SW 1271 (cell line): ENCODE measurements at regions not wholly inside any gene's neighbourhood (a gene's known extent, or its start where the extent isn't known, plus 50 kb on each side); places are given as distances from the start of the nearest gene placed in this dataset.
"Not testable (repeated sequence)": the region's sequence is repeated elsewhere in the genome, so short reads cannot be mapped to it uniquely, and the experiment has no call there.

Experiments used
- DNase-seq, 2 experiments: peaks; one replicate each; lab custom pipeline; 2025; lab: John Stamatoyannopoulos, UW

DNA sequence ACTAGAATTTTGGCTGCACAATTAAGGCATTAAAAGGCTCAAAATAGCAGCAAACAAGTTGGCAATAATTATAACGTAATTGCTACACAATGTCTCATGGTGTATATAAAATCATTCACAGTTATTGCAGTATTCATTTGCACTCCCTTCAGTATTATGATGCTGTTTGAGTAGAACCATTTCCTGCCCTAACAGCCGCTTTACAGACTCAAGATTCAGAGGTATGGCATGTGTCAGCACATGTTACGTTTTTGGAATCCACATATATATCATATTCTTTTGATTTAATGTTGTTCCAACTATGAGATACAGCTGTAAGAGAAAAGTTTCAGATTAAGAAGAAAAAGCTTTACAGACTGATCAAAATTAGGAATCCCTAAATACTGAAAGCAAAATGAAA, 56.3 kb upstream of the NCKAP5 start:
- DNase-seq, result no peak

DNA sequence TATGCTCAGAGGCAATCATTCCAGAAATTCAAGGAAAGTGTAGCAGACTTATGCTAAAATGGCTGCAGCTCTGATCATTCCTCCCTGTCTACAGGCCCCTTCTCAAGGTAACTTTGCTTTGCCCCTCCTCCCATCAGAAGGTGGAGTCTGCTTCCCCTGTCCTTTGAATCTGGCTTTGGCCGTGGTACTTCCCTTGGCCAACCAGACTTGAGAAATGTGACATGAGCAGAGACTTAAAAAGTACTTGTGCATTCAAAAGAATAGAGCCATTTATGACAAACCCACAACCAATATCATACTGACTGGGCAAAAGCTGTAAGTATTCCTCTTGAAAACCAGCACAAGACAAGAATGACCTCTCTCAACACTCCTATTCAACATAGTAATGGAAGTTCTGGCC, 59.5 kb upstream of the NCKAP5 start:
- no peak for DNase-seq

- DNase-seq, result no peak
Measured at GRCh38 chr2:133633309-133633708, 65.0 kb upstream of the NCKAP5 start.

- no peak for DNase-seq
Measured at GRCh38 chr2:133633881-133634409, 65.7 kb upstream of the NCKAP5 start.

- DNase-seq, result no peak
Measured at GRCh38 chr2:133635131-133635530, 66.9 kb upstream of the NCKAP5 start.

DNA sequence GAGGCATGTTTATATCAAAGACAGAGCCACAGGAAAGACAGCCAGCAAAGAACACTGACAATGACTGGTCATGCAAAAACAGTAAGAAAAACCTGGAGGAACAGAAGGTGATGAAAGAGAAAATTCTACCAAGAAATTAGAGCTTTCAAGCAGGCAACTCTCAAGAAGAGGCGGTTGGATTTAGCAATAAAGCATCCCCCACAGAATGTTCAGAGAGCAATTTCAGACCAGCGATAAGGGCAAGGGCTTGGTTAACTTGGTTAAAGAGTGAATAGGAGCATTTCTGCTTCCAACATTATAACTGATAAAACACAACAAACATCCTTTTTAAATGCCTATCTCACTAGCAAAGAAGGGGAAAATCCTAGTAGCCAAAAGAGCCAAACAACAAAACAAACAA, 68.0 kb upstream of the NCKAP5 start:
- no peak for DNase-seq

- no peak for DNase-seq
Measured at GRCh38 chr2:133640103-133640502, 71.8 kb upstream of the NCKAP5 start.

DNA sequence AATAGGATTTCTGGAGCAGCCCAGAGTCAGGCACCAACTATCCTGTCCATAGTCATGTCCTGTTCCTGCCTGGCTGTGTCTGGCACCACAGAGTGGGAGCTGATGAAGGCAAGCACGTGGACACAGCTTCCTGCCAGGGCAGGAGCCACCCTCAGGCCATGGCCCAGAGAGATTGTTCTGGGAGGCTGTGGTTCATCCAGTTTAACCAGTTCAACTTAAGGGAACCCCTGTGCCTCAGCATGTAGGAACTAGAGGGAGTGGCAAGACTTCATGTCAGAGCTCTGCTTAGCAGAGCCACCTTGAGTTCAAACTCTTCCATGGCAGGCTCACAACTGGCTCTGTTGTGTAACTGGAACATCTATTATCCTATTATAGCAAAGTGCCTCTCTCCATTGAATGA, 73.2 kb upstream of the NCKAP5 start:
- DNase-seq, result peak in 1 of 2 experiments; percentile 7

DNA sequence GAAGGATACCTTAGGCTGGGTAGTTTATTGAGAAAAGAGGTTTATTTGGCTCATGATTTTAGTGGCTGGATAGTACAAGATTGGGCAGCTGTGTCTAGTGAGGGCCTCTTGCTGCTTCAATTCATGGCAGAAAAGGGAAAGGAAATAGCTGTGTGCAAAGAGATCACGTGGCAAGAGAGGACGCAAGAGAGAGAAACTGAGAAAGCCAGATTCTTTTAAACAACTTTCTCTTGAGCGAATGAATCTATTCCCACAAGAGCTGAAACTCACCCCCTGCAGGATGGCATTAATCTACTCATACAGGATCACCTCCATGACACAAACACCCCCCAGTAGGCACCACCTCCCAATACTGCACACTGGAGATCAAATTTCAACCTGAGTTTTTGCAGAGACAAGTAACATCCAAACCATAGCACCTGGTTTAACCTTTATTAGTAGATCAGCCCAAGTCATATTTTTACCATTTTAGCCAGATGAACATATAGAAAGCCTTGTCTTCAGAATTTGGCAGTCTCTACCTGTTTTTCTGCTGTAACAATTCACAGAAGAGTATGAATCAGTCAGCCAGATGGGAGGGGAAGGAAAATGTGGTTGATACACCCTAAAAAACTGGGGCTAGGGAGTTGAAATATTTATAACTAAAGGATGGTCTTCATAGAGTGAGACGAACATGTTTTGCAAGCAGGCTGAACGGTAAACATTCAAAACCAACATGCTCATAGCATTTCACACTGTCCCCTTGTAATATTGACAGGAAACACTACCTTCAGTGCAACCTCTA, 73.9 kb upstream of the NCKAP5 start:
- no peak for DNase-seq

DNA sequence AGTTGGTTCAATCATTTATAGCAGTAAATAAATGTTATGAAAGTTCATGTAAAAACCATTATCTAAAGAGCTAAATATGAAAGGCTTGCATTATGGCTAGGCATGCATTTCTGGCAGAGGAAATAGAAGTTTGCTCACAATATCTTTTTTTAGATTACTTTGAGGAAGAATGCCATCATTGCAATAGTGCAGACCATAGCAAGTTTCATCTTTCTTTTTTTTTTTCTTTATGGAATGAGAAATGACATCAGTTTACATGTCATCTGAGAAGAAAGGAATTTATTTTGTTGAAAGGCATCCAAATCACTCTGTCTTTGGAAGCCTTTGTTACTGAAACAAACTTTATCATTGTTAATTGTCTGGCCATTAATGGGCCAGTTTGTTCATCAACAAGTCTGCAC, 74.5 kb upstream of the NCKAP5 start:
- no peak for DNase-seq

- no peak for DNase-seq
Measured at GRCh38 chr2:133643863-133644262, 75.6 kb upstream of the NCKAP5 start.

- no peak for DNase-seq
Measured at GRCh38 chr2:133644846-133645245, 76.6 kb upstream of the NCKAP5 start.

GRCh38 chr2:133647386-133647785, 79.1 kb upstream of the NCKAP5 start:
- DNase-seq, result not testable (repeated sequence)

DNA sequence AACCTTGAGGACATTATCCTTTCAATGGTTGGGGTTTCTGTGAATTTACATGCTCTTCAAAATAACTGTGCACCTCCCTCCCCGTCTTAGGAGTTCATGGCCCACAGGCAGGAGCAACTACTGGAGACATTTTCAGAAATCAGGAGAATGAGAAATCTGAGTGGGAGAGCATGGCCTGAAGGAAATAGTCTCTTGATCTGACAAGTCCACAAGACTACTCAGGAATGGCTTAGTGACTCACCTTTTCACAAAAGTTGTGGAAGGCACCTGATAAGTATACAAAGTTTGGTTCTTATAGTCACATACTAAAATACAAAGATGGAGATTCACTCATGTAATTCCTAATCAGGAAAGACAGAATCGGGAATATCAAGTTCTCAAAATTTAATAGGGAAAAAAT, 83.6 kb upstream of the NCKAP5 start:
- DNase-seq, result no peak

DNA sequence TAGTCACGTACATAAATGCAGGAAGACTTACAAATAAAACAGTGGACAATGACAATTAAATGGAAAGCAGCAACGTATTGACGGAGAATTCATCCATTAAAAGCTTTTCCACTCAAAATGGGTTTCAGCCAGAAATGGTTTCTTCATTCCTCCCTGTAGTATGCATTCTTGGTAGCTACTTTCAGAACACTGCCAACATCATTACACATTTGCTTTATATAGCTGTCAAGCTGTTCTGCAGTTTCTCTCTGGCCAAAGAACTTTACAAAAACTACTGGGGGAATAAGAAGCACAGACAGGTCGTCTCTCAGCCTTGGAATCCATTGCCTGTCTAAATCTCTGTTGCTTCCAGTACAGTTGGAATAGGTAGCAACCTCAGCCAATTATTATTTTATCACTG, 84.1 kb upstream of the NCKAP5 start:
- DNase-seq, result no peak

GRCh38 chr2:133653056-133653455, 84.8 kb upstream of the NCKAP5 start:
- no peak for DNase-seq

GRCh38 chr2:133654949-133655348, 86.7 kb upstream of the NCKAP5 start:
- no peak for DNase-seq

GRCh38 chr2:133655610-133656009, 87.3 kb upstream of the NCKAP5 start:
- DNase-seq, result no peak

GRCh38 chr2:133657591-133657990, 89.3 kb upstream of the NCKAP5 start:
- no peak for DNase-seq

- DNase-seq, result no peak
Measured at GRCh38 chr2:133658020-133658903, 90.0 kb upstream of the NCKAP5 start.

DNA sequence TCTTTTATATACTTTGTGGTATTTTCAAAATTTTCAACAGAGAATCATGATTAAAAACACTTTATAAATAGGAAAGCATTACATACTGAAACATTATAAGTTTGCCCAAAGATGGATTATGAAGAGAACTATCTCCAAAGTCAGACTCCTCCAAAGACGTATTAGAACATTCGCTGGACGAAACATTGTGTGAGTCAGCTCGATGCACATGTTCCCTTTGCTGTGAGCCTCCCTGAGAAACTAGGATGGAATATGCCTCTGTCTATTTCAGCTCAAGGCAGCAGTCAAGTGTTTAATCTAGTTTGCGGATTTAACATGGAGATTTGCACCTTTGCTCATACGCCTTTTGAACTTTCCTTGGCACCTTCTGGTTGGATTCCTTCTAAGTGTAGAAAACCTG, 92.2 kb upstream of the NCKAP5 start:
- DNase-seq, result no peak

DNA sequence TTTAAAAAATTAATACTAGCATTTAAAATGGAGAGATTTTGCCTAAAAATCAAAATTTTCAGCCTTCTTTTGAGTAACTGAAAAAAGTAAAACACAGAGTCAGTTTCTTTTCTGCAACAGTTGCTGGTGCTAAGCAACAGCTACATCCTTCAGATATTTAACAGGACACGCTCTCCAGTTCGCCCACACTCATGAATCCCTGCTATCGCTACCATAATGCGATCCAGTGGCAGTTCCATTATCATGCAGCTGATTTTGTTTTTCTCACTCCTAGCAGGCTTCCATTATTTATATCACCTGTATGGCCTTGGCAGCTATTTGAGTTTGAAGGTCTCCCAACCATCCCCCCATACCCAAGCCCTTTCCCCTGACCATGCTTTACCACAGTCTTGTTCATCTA, 93.1 kb upstream of the NCKAP5 start:
- DNase-seq, result no peak

GRCh38 chr2:133666621-133667020, 98.4 kb upstream of the NCKAP5 start:
- no peak for DNase-seq
